ENCODE measurements at regions not wholly inside any gene's neighbourhood (a gene's known extent, or its start where the extent isn't known, plus 50 kb on each side); places are given as distances from the start of the nearest gene placed in this dataset.

- no peak for TF ChIP-seq CTCF (IDR thresholded peaks at IDR 0.05)
- no peak for TF ChIP-seq POLR2A (IDR thresholded peaks at IDR 0.05)
Observed at GRCh38 chr13:48864100-48864499, 111.6 kb upstream of the FNDC3A start.
